ENCODE measurements at regions not wholly inside any gene's neighbourhood (a gene's known extent, or its start where the extent isn't known, plus 50 kb on each side); places are given as distances from the start of the nearest gene placed in this dataset.
A peak's percentile ranks its signal among the peaks of the same experiment; 100 is the strongest.
"Not testable (repeated sequence)": the region's sequence is repeated elsewhere in the genome, so short reads cannot be mapped to it uniquely, and the experiment has no call there.

GRCh38 chr12:9543341-9543740, 64.4 kb downstream of the KLRB1 start:
- not testable (repeated sequence) for DNase-seq

- not testable (repeated sequence) for DNase-seq
Measured at GRCh38 chr12:9542827-9543226, 64.9 kb downstream of the KLRB1 start.

- DNase-seq = peak; percentile 29
Measured at GRCh38 chr12:9515925-9516324, 91.8 kb downstream of the KLRB1 start.

- DNase-seq = not testable (repeated sequence)
Measured at GRCh38 chr12:9512695-9513094, 95.0 kb downstream of the KLRB1 start.

GRCh38 chr12:9510392-9511011, 97.2 kb downstream of the KLRB1 start:
- not testable (repeated sequence) for DNase-seq

- DNase-seq = no peak
Measured at GRCh38 chr12:9509464-9510161, 98.1 kb downstream of the KLRB1 start.

- DNase-seq = no peak
Measured at GRCh38 chr12:9506746-9507145, 101.0 kb downstream of the KLRB1 start.

- not testable (repeated sequence) for DNase-seq
Measured at GRCh38 chr12:9503384-9503783, 104.3 kb downstream of the KLRB1 start.

- DNase-seq = not testable (repeated sequence)
Measured at GRCh38 chr12:9502845-9503244, 104.9 kb downstream of the KLRB1 start.

- not testable (repeated sequence) for DNase-seq
Measured at GRCh38 chr12:9493325-9493724, 114.4 kb downstream of the KLRB1 start.

- not testable (repeated sequence) for DNase-seq
Measured at GRCh38 chr12:9481289-9481688, 126.4 kb downstream of the KLRB1 start.

- not testable (repeated sequence) for DNase-seq
Measured at GRCh38 chr12:9474197-9474596, 133.5 kb downstream of the KLRB1 start.

- DNase-seq = not testable (repeated sequence)
Measured at GRCh38 chr12:9473638-9474037, 134.1 kb downstream of the KLRB1 start.

- not testable (repeated sequence) for DNase-seq
Measured at GRCh38 chr12:9471501-9471900, 136.2 kb downstream of the KLRB1 start.

- not testable (repeated sequence) for DNase-seq
Measured at GRCh38 chr12:9470367-9470766, 137.3 kb downstream of the KLRB1 start.

GRCh38 chr12:9469956-9470355, 137.8 kb downstream of the KLRB1 start:
- DNase-seq = not testable (repeated sequence)

- DNase-seq = not testable (repeated sequence)
Measured at GRCh38 chr12:9469463-9469862, 138.3 kb downstream of the KLRB1 start.

- DNase-seq = peak; percentile 38
Measured at GRCh38 chr12:9468998-9469397, 138.7 kb downstream of the KLRB1 start.

GRCh38 chr12:9468144-9468543, 139.6 kb downstream of the KLRB1 start:
- DNase-seq = not testable (repeated sequence)

GRCh38 chr12:9464408-9464807, 143.3 kb downstream of the KLRB1 start:
- DNase-seq = no peak

- not testable (repeated sequence) for DNase-seq
Measured at GRCh38 chr12:9455516-9455915, 152.2 kb downstream of the KLRB1 start.

GRCh38 chr12:9454021-9454420, 153.7 kb downstream of the KLRB1 start:
- DNase-seq = not testable (repeated sequence)

- peak; percentile 40 for DNase-seq
Measured at GRCh38 chr12:9450127-9450567, 157.6 kb downstream of the KLRB1 start.

GRCh38 chr12:9449657-9450126, 158.0 kb downstream of the KLRB1 start:
- not testable (repeated sequence) for DNase-seq

Data from activated CD4-positive, alpha-beta T cell treated with anti-CD3 and anti-CD28 coated beads, Interleukin-10, Interleukin-2, amounts not matched to agents 100 ng/mL and 50 ng/mL, durations not matched to agents 16 hours and 8 hours (primary cell).